ENCODE measurements at regions not wholly inside any gene's neighbourhood (a gene's known extent, or its start where the extent isn't known, plus 50 kb on each side); places are given as distances from the start of the nearest gene placed in this dataset.

DNA sequence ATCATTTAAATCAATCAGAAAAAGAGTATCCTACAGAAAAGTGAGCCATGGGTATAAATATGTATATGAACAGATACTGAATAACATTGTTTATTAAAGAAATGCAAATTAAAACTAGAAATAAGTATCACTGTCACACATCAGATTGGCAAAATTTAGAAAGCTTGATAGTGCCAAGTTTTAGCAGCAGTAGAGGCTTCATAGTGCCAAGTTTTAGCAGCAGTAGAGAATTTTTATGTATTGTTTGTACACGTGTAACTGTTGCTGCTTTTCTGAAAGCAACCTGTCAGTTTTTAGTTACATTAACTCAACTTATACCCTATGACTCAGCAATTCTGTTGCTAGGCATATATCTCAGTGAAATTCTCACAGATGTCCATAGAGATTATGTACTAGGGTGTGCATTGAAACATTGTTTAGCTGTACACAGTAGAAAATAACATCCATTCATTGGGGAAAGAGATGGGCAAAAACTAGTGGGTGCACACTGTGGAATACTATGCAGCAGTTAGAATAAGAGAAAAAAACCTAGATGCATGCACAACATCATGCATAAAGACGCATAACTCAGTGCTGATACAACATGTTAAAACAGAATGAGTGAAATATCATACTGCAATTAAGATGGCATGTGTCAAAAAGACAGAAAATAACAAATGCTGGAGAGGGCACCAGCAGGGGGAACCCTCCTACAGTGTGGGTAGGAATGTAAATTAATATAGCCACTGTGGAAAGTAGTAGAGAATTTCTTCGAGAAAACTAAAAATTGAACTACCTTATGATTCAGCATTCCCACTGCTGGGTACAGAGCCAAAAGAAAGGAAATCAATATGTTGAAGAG is 294.5 kb upstream of the NT5C1B start:
- TF ChIP-seq CTCF (IDR thresholded peaks at IDR 0.05; ENCODE audit: borderline replicate concordance, extremely low read depth, low read length, poor library complexity, severe bottlenecking) (peak; percentile 32), EZH2 (IDR thresholded peaks at IDR 0.05; ENCODE audit: borderline replicate concordance, low read depth, low read length, severe bottlenecking) (no peak)
